ENCODE measurements at regions not wholly inside any gene's neighbourhood (a gene's known extent, or its start where the extent isn't known, plus 50 kb on each side); places are given as distances from the start of the nearest gene placed in this dataset.

GRCh38 chr13:106424805-106425204, 110.7 kb downstream of the EFNB2 start:
- Histone ChIP-seq H3K4me1 (ENCODE audit: control insufficient read depth, low read length) (no peaks in the 10 kb centered on the region), H3K27ac (ENCODE audit: low read depth, low read length) (no peak overlapping the region), H3K4me2 (ENCODE audit: low read length) (no peak overlapping the region), H3K9me2 (replicated peaks; ENCODE audit: control insufficient read depth, low read length) (no peaks in the 10 kb centered on the region), H3K36me3 (ENCODE audit: control insufficient read depth, low read length) (no peaks in the 10 kb centered on the region), H3F3A (ENCODE audit: control insufficient read depth, insufficient read depth) (no peaks in the 10 kb centered on the region), H3K4me3 (ENCODE audit: low read length) (no peak overlapping the region), H3K27me3 (ENCODE audit: control insufficient read depth, low read length) (no peaks in the 10 kb centered on the region), H3K79me2 (ENCODE audit: control insufficient read depth, low read length) (no peaks in the 10 kb centered on the region), H3K9me3 (ENCODE audit: control insufficient read depth, insufficient read depth, low read length) (no peaks in the 10 kb centered on the region), H4K20me1 (ENCODE audit: control insufficient read depth, insufficient read depth, low read depth, low read length) (no peaks in the 10 kb centered on the region)
- TF ChIP-seq CTCF (IDR thresholded peaks at IDR 0.05; ENCODE audit: low read depth, low read length, poor library complexity, severe bottlenecking) (no peak), EZH2phosphoT487 (IDR thresholded peaks at IDR 0.05; ENCODE audit: borderline replicate concordance, low read length) (no peak)

- no peaks in the 10 kb centered on the region for H3F3A ChIP-seq (ENCODE audit: control insufficient read depth, insufficient read depth)
- no peak for TF ChIP-seq EZH2phosphoT487 (IDR thresholded peaks at IDR 0.05; ENCODE audit: borderline replicate concordance, low read length)
- no peak for TF ChIP-seq CTCF (IDR thresholded peaks at IDR 0.05; ENCODE audit: low read depth, low read length, poor library complexity, severe bottlenecking)
- no peaks in the 10 kb centered on the region for H3K36me3 ChIP-seq (ENCODE audit: control insufficient read depth, low read length)
- no peak overlapping the region for H3K4me2 ChIP-seq (ENCODE audit: low read length)
- H3K27me3 ChIP-seq (ENCODE audit: control insufficient read depth, low read length), result no peaks in the 10 kb centered on the region
- H3K9me3 ChIP-seq (ENCODE audit: control insufficient read depth, insufficient read depth, low read length), result no peaks in the 10 kb centered on the region
- H3K4me1 ChIP-seq (ENCODE audit: control insufficient read depth, low read length), result no peaks in the 10 kb centered on the region
- H4K20me1 ChIP-seq (ENCODE audit: control insufficient read depth, insufficient read depth, low read depth, low read length), result no peaks in the 10 kb centered on the region
- no peak overlapping the region for H3K27ac ChIP-seq (ENCODE audit: low read depth, low read length)
- H3K79me2 ChIP-seq (ENCODE audit: control insufficient read depth, low read length), result no peaks in the 10 kb centered on the region
- H3K4me3 ChIP-seq (ENCODE audit: low read length), result no peak overlapping the region
- H3K9me2 ChIP-seq (replicated peaks; ENCODE audit: control insufficient read depth, low read length), result no peaks in the 10 kb centered on the region
These were observed 111.9 kb downstream of the EFNB2 start for GRCh38 chr13:106423530-106423929.

- TF ChIP-seq EZH2phosphoT487 (IDR thresholded peaks at IDR 0.05; ENCODE audit: borderline replicate concordance, low read length), result no peak
- TF ChIP-seq CTCF (IDR thresholded peaks at IDR 0.05; ENCODE audit: low read depth, low read length, poor library complexity, severe bottlenecking), result no peak
- no peaks in the 10 kb centered on the region for H3K36me3 ChIP-seq (ENCODE audit: control insufficient read depth, low read length)
- no peaks in the 10 kb centered on the region for H3K27me3 ChIP-seq (ENCODE audit: control insufficient read depth, low read length)
- no peaks in the 10 kb centered on the region for H4K20me1 ChIP-seq (ENCODE audit: control insufficient read depth, insufficient read depth, low read depth, low read length)
- H3K4me2 ChIP-seq (ENCODE audit: low read length), result no peak overlapping the region
- H3K79me2 ChIP-seq (ENCODE audit: control insufficient read depth, low read length), result no peaks in the 10 kb centered on the region
- H3F3A ChIP-seq (ENCODE audit: control insufficient read depth, insufficient read depth), result no peaks in the 10 kb centered on the region
- no peak overlapping the region for H3K4me3 ChIP-seq (ENCODE audit: low read length)
- no peaks in the 10 kb centered on the region for H3K9me2 ChIP-seq (replicated peaks; ENCODE audit: control insufficient read depth, low read length)
- H3K9me3 ChIP-seq (ENCODE audit: control insufficient read depth, insufficient read depth, low read length), result peaks cover 4% of the 10 kb centered on the region
- H3K27ac ChIP-seq (ENCODE audit: low read depth, low read length), result no peak overlapping the region
- H3K4me1 ChIP-seq (ENCODE audit: control insufficient read depth, low read length), result no peaks in the 10 kb centered on the region
These were observed 116.9 kb downstream of the EFNB2 start for GRCh38 chr13:106418556-106418955.
